Hematopoietic multipotent progenitor cell treated with erythropoietin and hydrocortisone succinate and interleukin-3 and kit ligand, for 4 days (in vitro differentiated cells): ENCODE measurements at regions not wholly inside any gene's neighbourhood (a gene's known extent, or its start where the extent isn't known, plus 50 kb on each side); places are given as distances from the start of the nearest gene placed in this dataset.

Experiments used
- DNase-seq: peaks from one replicate; pipeline ENCODE4 v3.0.0-alpha.2; 2015

GRCh38 chr2:216576616-216577015, 56.6 kb upstream of the IGFBP2 start:
- DNase-seq: no peak

DNA sequence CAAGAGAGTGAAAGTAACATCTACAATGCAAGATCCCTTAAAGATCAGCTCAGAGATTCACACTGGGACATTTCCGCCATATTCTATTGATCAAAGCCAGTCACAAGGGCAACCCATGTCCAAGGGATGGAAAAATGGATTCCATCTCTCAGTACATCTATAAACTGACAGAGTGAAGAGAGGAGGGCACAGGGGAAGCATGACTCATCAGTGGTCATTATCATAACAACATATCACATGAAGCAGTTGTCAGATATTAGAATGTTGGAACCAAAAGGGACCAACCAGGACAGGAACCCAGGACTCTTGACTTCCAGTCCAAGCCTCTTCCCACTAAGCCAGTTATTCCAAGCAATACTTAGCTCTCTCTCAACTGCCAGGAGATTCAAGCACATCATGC, 54.9 kb upstream of the IGFBP2 start:
- peak; percentile 44 for DNase-seq

DNA sequence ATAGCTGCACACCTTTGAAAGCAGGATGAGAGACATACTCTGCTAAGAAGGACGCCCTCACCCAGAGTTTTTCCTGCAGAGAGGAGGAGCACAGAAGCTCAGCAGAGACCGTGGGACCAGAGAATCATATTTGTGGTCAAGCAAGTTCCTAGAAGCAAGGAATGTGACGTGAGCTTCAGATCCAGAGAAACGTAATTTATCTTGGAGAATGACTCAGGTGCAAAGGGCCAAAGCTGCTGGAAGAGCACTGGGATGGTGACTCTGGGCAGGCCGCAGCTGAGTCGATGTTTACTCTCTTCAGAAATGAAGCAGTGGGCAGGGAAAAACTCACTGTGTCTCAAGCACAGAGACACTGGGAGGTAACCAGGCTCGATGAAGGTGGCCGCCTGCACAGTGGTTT, 50.1 kb upstream of the IGFBP2 start:
- DNase-seq: no peak
